Eye (tissue), 1 donor: ENCODE measurements at regions not wholly inside any gene's neighbourhood (a gene's known extent, or its start where the extent isn't known, plus 50 kb on each side); places are given as distances from the start of the nearest gene placed in this dataset.
"Not testable (repeated sequence)": the region's sequence is repeated elsewhere in the genome, so short reads cannot be mapped to it uniquely, and the experiment has no call there.

ENCODE experiments used
- DNase-seq: peaks from one replicate; pipeline ENCODE4 v3.0.0-alpha.2; 2015

- DNase-seq = no peak
Observed at GRCh38 chr3:8438507-8439079, 63.0 kb upstream of the LMCD1 start.

- not testable (repeated sequence) for DNase-seq
Observed at GRCh38 chr3:8440142-8440541, 61.5 kb upstream of the LMCD1 start.

- DNase-seq = peak; percentile 91
Observed at GRCh38 chr3:8441969-8442559, 59.6 kb upstream of the LMCD1 start.

GRCh38 chr3:8442993-8443650 lies 58.5 kb upstream of the LMCD1 start:
- peak; percentile 37 for DNase-seq

GRCh38 chr3:8443829-8444791 lies 57.5 kb upstream of the LMCD1 start:
- DNase-seq = peak; percentile 94

GRCh38 chr3:8444883-8445282 lies 56.7 kb upstream of the LMCD1 start:
- DNase-seq = no peak

GRCh38 chr3:8445861-8446260 lies 55.8 kb upstream of the LMCD1 start:
- peak; percentile 42 for DNase-seq

GRCh38 chr3:8446845-8447244 lies 54.8 kb upstream of the LMCD1 start:
- DNase-seq = no peak

GRCh38 chr3:8450618-8451017 lies 51.0 kb upstream of the LMCD1 start:
- no peak for DNase-seq

- no peak for DNase-seq
Observed at GRCh38 chr3:8451696-8452095, 49.9 kb upstream of the LMCD1 start.
